HCT116 (cell line): ENCODE measurements at regions not wholly inside any gene's neighbourhood (a gene's known extent, or its start where the extent isn't known, plus 50 kb on each side); places are given as distances from the start of the nearest gene placed in this dataset.

ENCODE experiments used
- ATAC-seq: fragments of 200-7000 bp; cut with Tn5 transposase; 2 replicates; pipeline ENCODE4 v1.9.1; 2020; ENCODE audit warnings: mild to moderate bottlenecking, moderate library complexity
- BruUV-seq: library from RNA; stranded (reverse); fragments of 400-500 nt; replicated peaks from 2 replicates; lab custom pipeline; 2021; lab: Mats Ljungman, UMichigan
- CTCF ChIA-PET: fragments of 300-600 bp; sonication (Branson Sonifier 250); formaldehyde crosslinking; loops from one replicate; lab custom pipeline; 2021; ENCODE audit warnings: antibody characterized with exemption; lab: Charles Lee
- POLR2A ChIA-PET: fragments of 300-600, 350-600 bp; sonication (Branson Sonifier 250); formaldehyde crosslinking; loops from one replicate; lab custom pipeline; 2021; ENCODE audit warnings: antibody characterized with exemption; lab: Charles Lee
- RAD21 ChIA-PET, 2 experiments: fragments of 300-600 bp; sonication (Branson Sonifier 250); formaldehyde crosslinking; loops; one replicate each; lab custom pipeline; 2023; ENCODE audit warnings: low total read pairs in 2 of 2; ENCODE audit not compliant: uncharacterized antibody in 2 of 2, unreplicated experiment in 2 of 2, low non-redundant PET in 1 of 2; lab: Charles Lee
- DNase-seq: peaks from one replicate; pipeline ENCODE4 v3.0.0-alpha.2; 2010; ENCODE audit warnings: low read depth, low spot score
- H2AFZ ChIP-seq: fragments of 200-600 bp; shearing (Covaris generic), sonication (generic); 2 replicates; pipeline ENCODE4 v1.6.1; 2017; ENCODE audit warnings: low read depth, mixed run types, mixed read lengths, antibody characterized with exemption, low read length; ENCODE audit not compliant: poor library complexity, severe bottlenecking
- H3K27ac ChIP-seq: 2 replicates; pipeline ENCODE4 v1.5.1; 2012; ENCODE audit warnings: low read depth, low read length
- H3K27me3 ChIP-seq: fragments of 200-600 bp; sonication (generic); 2 replicates; pipeline ENCODE4 v1.6.1; 2016; ENCODE audit warnings: mixed run types, low read length, mixed read lengths; ENCODE audit not compliant: insufficient read depth
- H3K36me3 ChIP-seq, 2 experiments: fragments of 200-500 bp in 1 of 2; fragments of 200-600 bp in 1 of 2; sonication (Bioruptor generic) in 1 of 2; sonication (generic) in 1 of 2; 2 replicates each; pipeline versions ENCODE4 v1.5.1 to v1.6.1; 2014 to 2016; ENCODE audit warnings: low read length in 2 of 2, inconsistent platforms in 1 of 2, mixed read lengths in 1 of 2, mixed run types in 1 of 2; ENCODE audit not compliant: insufficient read depth in 2 of 2, control insufficient read depth in 1 of 2
- H3K4me1 ChIP-seq, 2 experiments: fragments of 200-600 bp in 1 of 2; sonication (generic) in 1 of 2; 2 replicates each; pipeline versions ENCODE4 v1.5.1 to v1.6.1; 2012 to 2017; ENCODE audit warnings: low read length in 2 of 2, inconsistent platforms in 1 of 2, mild to moderate bottlenecking in 1 of 2, mixed read lengths in 1 of 2, mixed run types in 1 of 2, moderate library complexity in 1 of 2; ENCODE audit not compliant: insufficient read depth in 2 of 2, control insufficient read depth in 1 of 2
- H3K4me2 ChIP-seq: fragments of 200-600 bp; sonication (generic); 2 replicates; pipeline ENCODE4 v1.6.1; 2017; ENCODE audit warnings: mixed run types, low read length, mixed read lengths
- H3K4me3 ChIP-seq, 2 experiments: fragments of 200-600 bp in 1 of 2; sonication (generic) in 1 of 2; replicated peaks in 1 of 2; 2 replicates each; pipeline ENCODE4 v1.5.1; 2011 to 2016; ENCODE audit warnings: low read length in 2 of 2, control low read depth in 1 of 2, low read depth in 1 of 2, mild to moderate bottlenecking in 1 of 2, mixed read lengths in 1 of 2, mixed run types in 1 of 2
- H3K79me2 ChIP-seq: fragments of 200-600 bp; sonication (generic); 2 replicates; pipeline ENCODE4 v1.6.1; 2017; ENCODE audit warnings: mild to moderate bottlenecking, mixed run types, low read length, moderate library complexity, mixed read lengths; ENCODE audit not compliant: insufficient read depth
- H3K9ac ChIP-seq: fragments of 200-600 bp; sonication (generic); 2 replicates; pipeline ENCODE4 v1.6.1; 2016; ENCODE audit warnings: low read length, mixed read lengths
- H3K9me2 ChIP-seq: fragments of 200-600 bp; sonication (generic), shearing (Covaris generic); 2 replicates; pipeline ENCODE4 v1.6.1; 2017; ENCODE audit warnings: mixed run types, mild to moderate bottlenecking, moderate library complexity; ENCODE audit not compliant: insufficient read depth
- H3K9me3 ChIP-seq, 2 experiments: fragments of 200-500 bp in 1 of 2; fragments of 200-600 bp in 1 of 2; sonication (Bioruptor generic) in 1 of 2; sonication (generic) in 1 of 2; 2 replicates each; pipeline ENCODE4 v1.6.1; 2014 to 2017; ENCODE audit warnings: low read length in 2 of 2, mixed read lengths in 2 of 2, inconsistent platforms in 1 of 2, low read depth in 1 of 2, mild to moderate bottlenecking in 1 of 2, mixed run types in 1 of 2, moderate library complexity in 1 of 2; ENCODE audit not compliant: control insufficient read depth in 1 of 2, insufficient read depth in 1 of 2
- H4K20me1 ChIP-seq: fragments of 200-600 bp; sonication (generic), shearing (Covaris generic); 2 replicates; pipeline ENCODE4 v1.6.1; 2017; ENCODE audit warnings: mixed run types, mild to moderate bottlenecking, moderate library complexity; ENCODE audit not compliant: insufficient read depth
- CEBPB ChIP-seq: IDR thresholded peaks from 2 replicates; pipeline ENCODE4 v1.6.1; 2012; ENCODE audit warnings: low read depth
- ELF1 ChIP-seq: IDR thresholded peaks from 2 replicates; pipeline ENCODE4 v1.6.1; 2012; ENCODE audit warnings: low read depth, borderline replicate concordance
- FOSL1 ChIP-seq: IDR thresholded peaks from 2 replicates; pipeline ENCODE4 v1.6.1; 2012; ENCODE audit warnings: low read depth
- JUND ChIP-seq: IDR thresholded peaks from 2 replicates; pipeline ENCODE4 v1.6.1; 2012
- POLR2A ChIP-seq: IDR thresholded peaks from 2 replicates; pipeline ENCODE4 v1.7.0; 2011; ENCODE audit warnings: borderline replicate concordance; ENCODE audit not compliant: insufficient read depth, insufficient read length; ENCODE audit errors: extremely low read depth
- POLR2AphosphoS5 ChIP-seq: IDR thresholded peaks from 2 replicates; pipeline ENCODE4 v1.6.1; 2011; ENCODE audit warnings: mild to moderate bottlenecking, low read depth, low read length, moderate library complexity
- SIN3A ChIP-seq: IDR thresholded peaks from 2 replicates; pipeline ENCODE4 v1.6.1; 2012; ENCODE audit warnings: low read depth
- SP1 ChIP-seq: IDR thresholded peaks from 2 replicates; pipeline ENCODE4 v1.6.1; 2012; ENCODE audit warnings: low read depth
- SRF ChIP-seq: IDR thresholded peaks from 2 replicates; pipeline ENCODE4 v1.6.1; 2012; ENCODE audit warnings: low read depth
- TCF7L2 ChIP-seq: IDR thresholded peaks from 2 replicates; pipeline ENCODE4 v1.7.0; 2011; ENCODE audit warnings: borderline replicate concordance, inconsistent platforms; ENCODE audit not compliant: insufficient read depth, insufficient read length; ENCODE audit errors: extremely low read depth
- YY1 ChIP-seq: IDR thresholded peaks from 2 replicates; pipeline ENCODE4 v1.6.1; 2011; ENCODE audit warnings: low read length, low read depth, moderate library complexity, mild to moderate bottlenecking; ENCODE audit not compliant: insufficient replicate concordance; ENCODE audit errors: extremely low read depth
- ZFX ChIP-seq: fragments of 450-650 bp; IDR thresholded peaks from 2 replicates; pipeline ENCODE4 v1.6.1; 2017
- ZNF274 ChIP-seq: fragments of 200-500 bp; sonication (Bioruptor generic); IDR thresholded peaks from 2 replicates; pipeline ENCODE4 v1.6.1; 2014; ENCODE audit warnings: mild to moderate bottlenecking, low read depth, low read length, inconsistent platforms
- intact Hi-C: fragments of 100-400 bp; cut with micrococcal nuclease; formaldehyde crosslinking; loops from 2 replicates; pipeline ENCODE4 v1.10.0; 2022
- TF ChIP-seq, protein P1 (sequence below): IDR thresholded peaks from 2 replicates; pipeline ENCODE4 v1.6.1; 2012; ENCODE audit warnings: low read depth
- TF ChIP-seq, protein P2 (sequence below): IDR thresholded peaks from 2 replicates; pipeline ENCODE4 v1.6.1; 2012
- TF ChIP-seq, protein P3 (sequence below): IDR thresholded peaks from 2 replicates; pipeline ENCODE4 v1.6.1; 2011; ENCODE audit warnings: mild to moderate bottlenecking, low read length, moderate library complexity; ENCODE audit not compliant: insufficient replicate concordance; ENCODE audit errors: extremely low read depth
- TF ChIP-seq, protein P4 (sequence below), 3 experiments: fragments of 200-600 bp in 1 of 3; sonication (generic) in 1 of 3; IDR thresholded peaks in 2 of 3; conservative IDR thresholded peaks in 1 of 3; 2 replicates each; pipeline ENCODE4 v1.5.1; 2012 to 2017; ENCODE audit warnings: low read depth in 2 of 3, low read length in 2 of 3, antibody characterized with exemption in 1 of 3, borderline replicate concordance in 1 of 3, control low read depth in 1 of 3, mild to moderate bottlenecking in 1 of 3, mixed read lengths in 1 of 3, mixed run types in 1 of 3, moderate library complexity in 1 of 3; ENCODE audit not compliant: insufficient read depth in 1 of 3

DNA sequence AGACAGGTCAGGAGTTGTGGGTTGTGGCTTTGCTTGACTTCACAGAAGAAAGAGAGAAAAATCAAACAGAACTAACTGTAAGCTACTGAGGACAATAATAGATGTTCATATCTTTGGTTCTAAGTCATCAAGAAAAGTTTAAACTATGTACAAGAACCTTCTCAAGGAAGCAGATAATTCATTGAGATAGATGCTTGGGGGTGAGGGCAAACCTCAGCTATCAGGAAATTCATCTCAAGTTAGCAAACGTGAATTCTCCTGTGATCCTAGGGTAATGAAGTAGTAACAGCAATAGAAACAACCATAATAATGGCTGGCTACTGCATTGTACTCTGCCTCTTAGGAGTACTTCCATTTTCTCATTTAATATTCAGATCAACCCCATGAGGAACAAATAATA, 506.2 kb downstream of the PLPP3 start:
- Histone ChIP-seq H3K4me2 (no peak overlapping the region), H3K79me2 (no peaks in the 10 kb centered on the region), H3K9me3 (no peaks in the 10 kb centered on the region), H3K27me3 (no peaks in the 10 kb centered on the region), H3K4me1 (no peaks in the 10 kb centered on the region), H3K9me2 (no peaks in the 10 kb centered on the region), H2AFZ (no peak overlapping the region), H3K27ac (no peak overlapping the region), H3K4me3 (no peak overlapping the region), H3K36me3 (no peaks in the 10 kb centered on the region), H3K9ac (no peak overlapping the region), H4K20me1 (no peaks in the 10 kb centered on the region)
- DNase-seq (no peak), ATAC-seq (no peak)
- RAD21 ChIA-PET: no interaction called here
- CTCF ChIA-PET: no interaction called here
- TF ChIP-seq SRF (no peak), ZNF274 (no peak), POLR2A (no peak), CEBPB (no peak), TCF7L2 (no peak), ELF1 (no peak), POLR2AphosphoS5 (no peak), ZFX (no peak), SP1 (no peak), YY1 (no peak), FOSL1 (no peak), SIN3A (no peak), JUND (no peak)
- TF ChIP-seq, protein P1, sequence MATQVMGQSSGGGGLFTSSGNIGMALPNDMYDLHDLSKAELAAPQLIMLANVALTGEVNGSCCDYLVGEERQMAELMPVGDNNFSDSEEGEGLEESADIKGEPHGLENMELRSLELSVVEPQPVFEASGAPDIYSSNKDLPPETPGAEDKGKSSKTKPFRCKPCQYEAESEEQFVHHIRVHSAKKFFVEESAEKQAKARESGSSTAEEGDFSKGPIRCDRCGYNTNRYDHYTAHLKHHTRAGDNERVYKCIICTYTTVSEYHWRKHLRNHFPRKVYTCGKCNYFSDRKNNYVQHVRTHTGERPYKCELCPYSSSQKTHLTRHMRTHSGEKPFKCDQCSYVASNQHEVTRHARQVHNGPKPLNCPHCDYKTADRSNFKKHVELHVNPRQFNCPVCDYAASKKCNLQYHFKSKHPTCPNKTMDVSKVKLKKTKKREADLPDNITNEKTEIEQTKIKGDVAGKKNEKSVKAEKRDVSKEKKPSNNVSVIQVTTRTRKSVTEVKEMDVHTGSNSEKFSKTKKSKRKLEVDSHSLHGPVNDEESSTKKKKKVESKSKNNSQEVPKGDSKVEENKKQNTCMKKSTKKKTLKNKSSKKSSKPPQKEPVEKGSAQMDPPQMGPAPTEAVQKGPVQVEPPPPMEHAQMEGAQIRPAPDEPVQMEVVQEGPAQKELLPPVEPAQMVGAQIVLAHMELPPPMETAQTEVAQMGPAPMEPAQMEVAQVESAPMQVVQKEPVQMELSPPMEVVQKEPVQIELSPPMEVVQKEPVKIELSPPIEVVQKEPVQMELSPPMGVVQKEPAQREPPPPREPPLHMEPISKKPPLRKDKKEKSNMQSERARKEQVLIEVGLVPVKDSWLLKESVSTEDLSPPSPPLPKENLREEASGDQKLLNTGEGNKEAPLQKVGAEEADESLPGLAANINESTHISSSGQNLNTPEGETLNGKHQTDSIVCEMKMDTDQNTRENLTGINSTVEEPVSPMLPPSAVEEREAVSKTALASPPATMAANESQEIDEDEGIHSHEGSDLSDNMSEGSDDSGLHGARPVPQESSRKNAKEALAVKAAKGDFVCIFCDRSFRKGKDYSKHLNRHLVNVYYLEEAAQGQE: no peak
- TF ChIP-seq, protein P2, sequence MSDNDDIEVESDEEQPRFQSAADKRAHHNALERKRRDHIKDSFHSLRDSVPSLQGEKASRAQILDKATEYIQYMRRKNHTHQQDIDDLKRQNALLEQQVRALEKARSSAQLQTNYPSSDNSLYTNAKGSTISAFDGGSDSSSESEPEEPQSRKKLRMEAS: no peak
- TF ChIP-seq, protein P3, sequence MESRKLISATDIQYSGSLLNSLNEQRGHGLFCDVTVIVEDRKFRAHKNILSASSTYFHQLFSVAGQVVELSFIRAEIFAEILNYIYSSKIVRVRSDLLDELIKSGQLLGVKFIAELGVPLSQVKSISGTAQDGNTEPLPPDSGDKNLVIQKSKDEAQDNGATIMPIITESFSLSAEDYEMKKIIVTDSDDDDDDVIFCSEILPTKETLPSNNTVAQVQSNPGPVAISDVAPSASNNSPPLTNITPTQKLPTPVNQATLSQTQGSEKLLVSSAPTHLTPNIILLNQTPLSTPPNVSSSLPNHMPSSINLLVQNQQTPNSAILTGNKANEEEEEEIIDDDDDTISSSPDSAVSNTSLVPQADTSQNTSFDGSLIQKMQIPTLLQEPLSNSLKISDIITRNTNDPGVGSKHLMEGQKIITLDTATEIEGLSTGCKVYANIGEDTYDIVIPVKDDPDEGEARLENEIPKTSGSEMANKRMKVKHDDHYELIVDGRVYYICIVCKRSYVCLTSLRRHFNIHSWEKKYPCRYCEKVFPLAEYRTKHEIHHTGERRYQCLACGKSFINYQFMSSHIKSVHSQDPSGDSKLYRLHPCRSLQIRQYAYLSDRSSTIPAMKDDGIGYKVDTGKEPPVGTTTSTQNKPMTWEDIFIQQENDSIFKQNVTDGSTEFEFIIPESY: no peak
- TF ChIP-seq, protein P4, sequence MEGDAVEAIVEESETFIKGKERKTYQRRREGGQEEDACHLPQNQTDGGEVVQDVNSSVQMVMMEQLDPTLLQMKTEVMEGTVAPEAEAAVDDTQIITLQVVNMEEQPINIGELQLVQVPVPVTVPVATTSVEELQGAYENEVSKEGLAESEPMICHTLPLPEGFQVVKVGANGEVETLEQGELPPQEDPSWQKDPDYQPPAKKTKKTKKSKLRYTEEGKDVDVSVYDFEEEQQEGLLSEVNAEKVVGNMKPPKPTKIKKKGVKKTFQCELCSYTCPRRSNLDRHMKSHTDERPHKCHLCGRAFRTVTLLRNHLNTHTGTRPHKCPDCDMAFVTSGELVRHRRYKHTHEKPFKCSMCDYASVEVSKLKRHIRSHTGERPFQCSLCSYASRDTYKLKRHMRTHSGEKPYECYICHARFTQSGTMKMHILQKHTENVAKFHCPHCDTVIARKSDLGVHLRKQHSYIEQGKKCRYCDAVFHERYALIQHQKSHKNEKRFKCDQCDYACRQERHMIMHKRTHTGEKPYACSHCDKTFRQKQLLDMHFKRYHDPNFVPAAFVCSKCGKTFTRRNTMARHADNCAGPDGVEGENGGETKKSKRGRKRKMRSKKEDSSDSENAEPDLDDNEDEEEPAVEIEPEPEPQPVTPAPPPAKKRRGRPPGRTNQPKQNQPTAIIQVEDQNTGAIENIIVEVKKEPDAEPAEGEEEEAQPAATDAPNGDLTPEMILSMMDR (IDR thresholded peaks at IDR 0.05 in 2 of 3, conservative IDR thresholded peaks at IDR 0.05 in 1 of 3; ENCODE audit: borderline replicate concordance in 1 of 3, insufficient read depth in 1 of 3, low read depth in 2 of 3, low read length in 2 of 3): no peak
- POLR2A ChIA-PET: no interaction called here
- intact Hi-C loops: no loop called here
- BruUV-seq: no TSS peak
